ENCODE measurements at regions not wholly inside any gene's neighbourhood (a gene's known extent, or its start where the extent isn't known, plus 50 kb on each side); places are given as distances from the start of the nearest gene placed in this dataset.

DNA sequence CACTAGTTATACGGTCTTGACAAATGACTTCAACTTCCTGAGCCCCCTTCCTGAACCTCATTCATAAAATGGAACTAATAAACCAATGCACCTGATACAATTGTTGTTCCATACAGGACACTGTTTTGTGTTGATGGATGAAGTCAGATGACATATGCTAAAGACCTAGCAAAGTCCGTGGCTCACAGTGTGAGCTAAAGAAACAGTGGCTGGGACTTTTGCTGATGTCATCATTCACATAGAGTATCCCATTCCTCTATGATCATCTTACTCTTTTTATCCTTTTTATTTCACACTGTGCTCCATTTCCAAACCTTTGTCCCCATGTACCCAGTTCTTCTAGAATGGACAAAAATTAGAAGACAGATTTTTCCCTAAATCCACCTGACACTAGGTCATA, 83.7 kb upstream of the KAZN start:
- TF ChIP-seq, protein P1, sequence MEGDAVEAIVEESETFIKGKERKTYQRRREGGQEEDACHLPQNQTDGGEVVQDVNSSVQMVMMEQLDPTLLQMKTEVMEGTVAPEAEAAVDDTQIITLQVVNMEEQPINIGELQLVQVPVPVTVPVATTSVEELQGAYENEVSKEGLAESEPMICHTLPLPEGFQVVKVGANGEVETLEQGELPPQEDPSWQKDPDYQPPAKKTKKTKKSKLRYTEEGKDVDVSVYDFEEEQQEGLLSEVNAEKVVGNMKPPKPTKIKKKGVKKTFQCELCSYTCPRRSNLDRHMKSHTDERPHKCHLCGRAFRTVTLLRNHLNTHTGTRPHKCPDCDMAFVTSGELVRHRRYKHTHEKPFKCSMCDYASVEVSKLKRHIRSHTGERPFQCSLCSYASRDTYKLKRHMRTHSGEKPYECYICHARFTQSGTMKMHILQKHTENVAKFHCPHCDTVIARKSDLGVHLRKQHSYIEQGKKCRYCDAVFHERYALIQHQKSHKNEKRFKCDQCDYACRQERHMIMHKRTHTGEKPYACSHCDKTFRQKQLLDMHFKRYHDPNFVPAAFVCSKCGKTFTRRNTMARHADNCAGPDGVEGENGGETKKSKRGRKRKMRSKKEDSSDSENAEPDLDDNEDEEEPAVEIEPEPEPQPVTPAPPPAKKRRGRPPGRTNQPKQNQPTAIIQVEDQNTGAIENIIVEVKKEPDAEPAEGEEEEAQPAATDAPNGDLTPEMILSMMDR (IDR thresholded peaks at IDR 0.05; ENCODE audit: insufficient read depth, low read length, poor library complexity, severe bottlenecking) = no peak
- TF ChIP-seq EZH2phosphoT487 (conservative IDR thresholded peaks at IDR 0.05; ENCODE audit: low read length) = no peak

All from SU-DHL-6 (cell line).